CD4-positive, alpha-beta memory T cell (primary cell): ENCODE measurements at regions not wholly inside any gene's neighbourhood (a gene's known extent, or its start where the extent isn't known, plus 50 kb on each side); places are given as distances from the start of the nearest gene placed in this dataset.
"Not testable (repeated sequence)": the region's sequence is repeated elsewhere in the genome, so short reads cannot be mapped to it uniquely, and the experiment has no call there.

Experiments
- CTCF ChIA-PET: fragments of 350-600 bp; sonication (Branson Sonifier 250); formaldehyde crosslinking; loops from one replicate; lab custom pipeline; 2021; ENCODE audit warnings: inconsistent platforms; ENCODE audit not compliant: partially characterized antibody; lab: Charles Lee
- POLR2A ChIA-PET: fragments of 350-600 bp; sonication (Branson Sonifier 250); formaldehyde crosslinking; loops from one replicate; lab custom pipeline; 2021; ENCODE audit not compliant: partially characterized antibody; lab: Charles Lee
- DNase-seq, 5 donors: peaks; one replicate each; pipeline versions ENCODE4 v3.0.0 to v3.0.0-alpha.2; 2020 to 2022; ENCODE audit warnings: mixed read lengths in 1 of 5
- H3K27ac ChIP-seq: one replicate; pipeline ENCODE4 v1.7.0; 2013; ENCODE audit warnings: low read depth, low read length
- H3K27me3 ChIP-seq: 2 replicates; pipeline ENCODE4 v1.7.0; 2013; ENCODE audit warnings: mild to moderate bottlenecking, low read length, moderate library complexity; ENCODE audit not compliant: insufficient read depth
- H3K36me3 ChIP-seq: 2 replicates; pipeline ENCODE4 v1.7.0; 2013; ENCODE audit warnings: mild to moderate bottlenecking, low read length, moderate library complexity; ENCODE audit not compliant: insufficient read depth
- H3K4me1 ChIP-seq: 2 replicates; pipeline ENCODE4 v1.7.0; 2013; ENCODE audit warnings: mild to moderate bottlenecking, low read length, moderate library complexity; ENCODE audit not compliant: insufficient read depth
- H3K4me3 ChIP-seq, 2 donors: one replicate each; pipeline ENCODE4 v1.7.0; 2013; ENCODE audit warnings: low read length in 2 of 2, mild to moderate bottlenecking in 1 of 2
- H3K9me3 ChIP-seq, 2 donors: one replicate each; pipeline ENCODE4 v1.7.0; 2013; ENCODE audit warnings: low read length in 2 of 2, control low read depth in 1 of 2; ENCODE audit not compliant: control insufficient read depth in 1 of 2
- H3K27ac Mint-ChIP-seq, 7 donors: one replicate each; pipeline ENCODE4 v1.8.0; 2020 to 2021; ENCODE audit warnings: mixed read lengths in 7 of 7, mild to moderate bottlenecking in 6 of 7, inconsistent platforms in 3 of 7, moderate library complexity in 3 of 7
- H3K27me3 Mint-ChIP-seq, 2 donors: one replicate each; pipeline ENCODE4 v1.8.0; 2020 to 2021; ENCODE audit warnings: mixed read lengths in 2 of 2
- H3K36me3 Mint-ChIP-seq, 2 donors: one replicate each; pipeline ENCODE4 v1.8.0; 2020 to 2021; ENCODE audit warnings: mixed read lengths in 2 of 2, inconsistent platforms in 1 of 2, mild to moderate bottlenecking in 1 of 2
- H3K4me1 Mint-ChIP-seq, 4 donors: one replicate each; pipeline ENCODE4 v1.8.0; 2020 to 2021; ENCODE audit warnings: mixed read lengths in 4 of 4, mild to moderate bottlenecking in 1 of 4
- H3K4me3 Mint-ChIP-seq, 8 donors: one replicate each; pipeline ENCODE4 v1.8.0; 2020 to 2021; ENCODE audit warnings: mixed read lengths in 8 of 8, mild to moderate bottlenecking in 7 of 8, moderate library complexity in 6 of 8, inconsistent platforms in 3 of 8
- H3K9me3 Mint-ChIP-seq, 8 donors: one replicate each; pipeline ENCODE4 v1.8.0; 2020 to 2021; ENCODE audit warnings: mixed read lengths in 8 of 8, mild to moderate bottlenecking in 5 of 8, inconsistent platforms in 3 of 8, moderate library complexity in 1 of 8
- intact Hi-C: fragments of 100-400 bp; cut with micrococcal nuclease; formaldehyde crosslinking; loops from one replicate; pipeline ENCODE4 v1.15.1; 2023

GRCh38 chr15:20020588-20020987 lies 521.0 kb downstream of the GOLGA6L6 start:
- H3K9me3 Mint-ChIP-seq, H3K36me3 ChIP-seq, H3K4me3 ChIP-seq, H3K27me3 Mint-ChIP-seq, H3K27ac ChIP-seq, H3K27ac Mint-ChIP-seq, CTCF ChIA-PET, H3K27me3 ChIP-seq, H3K4me1 Mint-ChIP-seq, H3K9me3 ChIP-seq, H3K4me1 ChIP-seq, H3K36me3 Mint-ChIP-seq, H3K4me3 Mint-ChIP-seq, DNase-seq, intact Hi-C loops, POLR2A ChIA-PET: not testable (repeated sequence)

DNA sequence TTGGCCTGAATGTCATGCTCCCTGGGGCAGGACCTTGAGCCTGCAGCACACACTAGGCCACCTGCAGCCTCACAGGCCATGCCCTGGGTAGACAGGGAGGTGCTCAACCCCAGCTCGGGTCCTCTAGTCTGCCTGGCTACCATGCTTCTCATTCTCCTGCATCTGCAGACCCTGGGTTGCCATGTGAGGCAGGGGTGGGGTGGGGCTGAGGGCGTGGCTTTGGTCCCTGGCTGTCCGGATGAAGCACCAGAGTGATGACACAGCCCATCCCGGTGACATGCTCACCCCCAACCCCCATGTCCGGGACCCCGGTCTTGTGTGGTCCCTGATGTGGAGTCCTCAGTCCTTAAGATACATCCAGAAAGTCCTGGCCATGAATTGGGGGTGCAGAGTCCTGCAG lies 521.8 kb downstream of the GOLGA6L6 start:
- H3K27me3 Mint-ChIP-seq, H3K36me3 Mint-ChIP-seq, H3K27me3 ChIP-seq, intact Hi-C loops, DNase-seq, CTCF ChIA-PET, H3K36me3 ChIP-seq, H3K9me3 ChIP-seq, H3K9me3 Mint-ChIP-seq, POLR2A ChIA-PET, H3K4me1 ChIP-seq, H3K4me3 ChIP-seq, H3K4me3 Mint-ChIP-seq, H3K27ac Mint-ChIP-seq, H3K4me1 Mint-ChIP-seq, H3K27ac ChIP-seq: not testable (repeated sequence)

DNA sequence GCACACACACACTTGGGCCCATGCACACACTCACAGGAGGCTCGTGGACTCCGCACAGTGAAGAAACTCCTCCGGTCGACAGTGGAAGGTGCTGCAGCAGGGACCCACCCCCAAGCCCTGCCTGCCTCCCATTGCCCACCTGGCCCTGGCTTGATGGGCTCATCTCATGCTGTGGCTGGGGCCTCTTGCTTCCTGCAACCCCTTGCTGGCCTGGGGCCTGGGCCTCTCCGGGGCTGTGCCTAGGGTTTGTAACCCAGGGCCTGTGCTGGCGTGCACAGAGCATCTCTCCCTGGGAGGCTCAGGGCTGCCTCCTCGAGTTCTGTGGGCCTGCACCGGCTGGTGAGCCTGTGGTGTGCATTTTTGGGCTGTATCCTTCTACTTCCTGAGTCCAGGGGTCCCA lies 524.0 kb downstream of the GOLGA6L6 start:
- H3K36me3 ChIP-seq, H3K4me1 ChIP-seq, DNase-seq, CTCF ChIA-PET, H3K9me3 Mint-ChIP-seq, H3K9me3 ChIP-seq, H3K27me3 ChIP-seq, H3K27me3 Mint-ChIP-seq, intact Hi-C loops, H3K27ac ChIP-seq, POLR2A ChIA-PET, H3K36me3 Mint-ChIP-seq, H3K4me1 Mint-ChIP-seq, H3K4me3 Mint-ChIP-seq, H3K4me3 ChIP-seq, H3K27ac Mint-ChIP-seq: not testable (repeated sequence)

DNA sequence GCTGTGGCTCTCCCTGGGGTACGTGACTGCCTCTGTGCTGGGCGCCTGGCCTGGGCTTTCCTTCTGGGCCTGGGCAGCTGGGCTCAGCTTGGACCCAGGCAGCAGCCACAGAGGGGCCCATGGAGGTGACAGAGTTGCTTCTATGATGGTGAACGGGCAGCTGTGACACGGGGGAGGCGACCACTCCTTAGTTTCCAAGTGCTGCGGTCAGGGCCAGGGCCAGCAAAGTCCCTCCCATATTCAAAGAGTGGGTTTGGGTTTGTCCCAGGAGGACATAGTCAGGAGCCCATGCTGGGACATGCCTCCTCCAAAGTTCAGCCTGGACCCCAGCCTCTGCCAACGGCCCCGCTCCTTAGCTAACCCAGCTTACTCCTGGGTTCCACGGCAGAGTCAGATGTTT lies 524.7 kb downstream of the GOLGA6L6 start:
- H3K36me3 ChIP-seq, H3K27ac Mint-ChIP-seq, H3K36me3 Mint-ChIP-seq, H3K27me3 ChIP-seq, CTCF ChIA-PET, H3K4me3 Mint-ChIP-seq, H3K4me1 Mint-ChIP-seq, H3K4me1 ChIP-seq, H3K9me3 Mint-ChIP-seq, H3K27me3 Mint-ChIP-seq, POLR2A ChIA-PET, intact Hi-C loops, DNase-seq, H3K4me3 ChIP-seq, H3K27ac ChIP-seq, H3K9me3 ChIP-seq: not testable (repeated sequence)

DNA sequence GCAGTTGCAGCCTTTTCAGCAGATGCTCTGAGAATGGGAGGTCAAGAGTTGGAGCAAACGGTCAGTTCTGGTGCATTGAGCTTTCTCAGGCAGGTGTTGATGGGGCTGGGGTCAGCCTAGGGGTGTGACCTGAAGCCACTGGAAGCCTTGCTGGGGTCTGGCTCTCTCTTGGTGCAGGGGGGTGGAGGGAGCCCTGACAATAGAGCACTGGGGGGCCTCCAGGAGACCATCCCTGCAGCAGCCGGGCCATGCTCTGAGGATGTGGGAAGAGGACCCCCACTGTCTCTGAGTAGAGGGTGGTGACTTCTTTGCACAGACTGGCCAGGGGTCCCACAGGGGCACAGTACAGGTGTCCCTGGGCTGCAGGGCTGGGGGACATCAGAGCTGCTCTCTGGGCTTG lies 528.8 kb downstream of the GOLGA6L6 start:
- H3K4me3 ChIP-seq, H3K27me3 ChIP-seq, H3K9me3 ChIP-seq, H3K9me3 Mint-ChIP-seq, H3K27me3 Mint-ChIP-seq, H3K27ac ChIP-seq, POLR2A ChIA-PET, H3K36me3 ChIP-seq, H3K27ac Mint-ChIP-seq, H3K36me3 Mint-ChIP-seq, H3K4me1 ChIP-seq, H3K4me1 Mint-ChIP-seq, CTCF ChIA-PET, H3K4me3 Mint-ChIP-seq, intact Hi-C loops, DNase-seq: not testable (repeated sequence)

- H3K9me3 Mint-ChIP-seq, H3K36me3 Mint-ChIP-seq, H3K4me1 ChIP-seq, H3K9me3 ChIP-seq, intact Hi-C loops, H3K27me3 Mint-ChIP-seq, H3K27ac Mint-ChIP-seq, POLR2A ChIA-PET, H3K27ac ChIP-seq, H3K4me3 ChIP-seq, H3K4me3 Mint-ChIP-seq, H3K27me3 ChIP-seq, H3K4me1 Mint-ChIP-seq, CTCF ChIA-PET, H3K36me3 ChIP-seq: not testable (repeated sequence)
- DNase-seq = peak in 1 of 5 donors; percentile 9
Observed at GRCh38 chr15:20010759-20011158, 530.8 kb downstream of the GOLGA6L6 start.

GRCh38 chr15:20009619-20010018 lies 532.0 kb downstream of the GOLGA6L6 start:
- H3K9me3 Mint-ChIP-seq, intact Hi-C loops, H3K9me3 ChIP-seq, H3K27ac Mint-ChIP-seq, H3K4me1 Mint-ChIP-seq, H3K27ac ChIP-seq, CTCF ChIA-PET, DNase-seq, H3K36me3 ChIP-seq, H3K27me3 ChIP-seq, POLR2A ChIA-PET, H3K4me1 ChIP-seq, H3K36me3 Mint-ChIP-seq, H3K4me3 Mint-ChIP-seq, H3K27me3 Mint-ChIP-seq, H3K4me3 ChIP-seq: not testable (repeated sequence)

GRCh38 chr15:20007338-20007737 lies 534.3 kb downstream of the GOLGA6L6 start:
- DNase-seq, H3K27ac ChIP-seq, H3K4me3 Mint-ChIP-seq, H3K9me3 ChIP-seq, POLR2A ChIA-PET, H3K27ac Mint-ChIP-seq, CTCF ChIA-PET, H3K36me3 ChIP-seq, H3K27me3 Mint-ChIP-seq, H3K27me3 ChIP-seq, intact Hi-C loops, H3K9me3 Mint-ChIP-seq, H3K4me1 ChIP-seq, H3K4me1 Mint-ChIP-seq, H3K36me3 Mint-ChIP-seq, H3K4me3 ChIP-seq: not testable (repeated sequence)
